ENCODE measurements at regions not wholly inside any gene's neighbourhood (a gene's known extent, or its start where the extent isn't known, plus 50 kb on each side); places are given as distances from the start of the nearest gene placed in this dataset.

- TF ChIP-seq, protein P1, sequence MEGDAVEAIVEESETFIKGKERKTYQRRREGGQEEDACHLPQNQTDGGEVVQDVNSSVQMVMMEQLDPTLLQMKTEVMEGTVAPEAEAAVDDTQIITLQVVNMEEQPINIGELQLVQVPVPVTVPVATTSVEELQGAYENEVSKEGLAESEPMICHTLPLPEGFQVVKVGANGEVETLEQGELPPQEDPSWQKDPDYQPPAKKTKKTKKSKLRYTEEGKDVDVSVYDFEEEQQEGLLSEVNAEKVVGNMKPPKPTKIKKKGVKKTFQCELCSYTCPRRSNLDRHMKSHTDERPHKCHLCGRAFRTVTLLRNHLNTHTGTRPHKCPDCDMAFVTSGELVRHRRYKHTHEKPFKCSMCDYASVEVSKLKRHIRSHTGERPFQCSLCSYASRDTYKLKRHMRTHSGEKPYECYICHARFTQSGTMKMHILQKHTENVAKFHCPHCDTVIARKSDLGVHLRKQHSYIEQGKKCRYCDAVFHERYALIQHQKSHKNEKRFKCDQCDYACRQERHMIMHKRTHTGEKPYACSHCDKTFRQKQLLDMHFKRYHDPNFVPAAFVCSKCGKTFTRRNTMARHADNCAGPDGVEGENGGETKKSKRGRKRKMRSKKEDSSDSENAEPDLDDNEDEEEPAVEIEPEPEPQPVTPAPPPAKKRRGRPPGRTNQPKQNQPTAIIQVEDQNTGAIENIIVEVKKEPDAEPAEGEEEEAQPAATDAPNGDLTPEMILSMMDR (IDR thresholded peaks at IDR 0.05): no peak
- no peak for TF ChIP-seq POLR2A (IDR thresholded peaks at IDR 0.05)
Measured at GRCh38 chr2:58971511-58972360, 730.6 kb upstream of the FANCL start.
